ENCODE measurements at regions not wholly inside any gene's neighbourhood (a gene's known extent, or its start where the extent isn't known, plus 50 kb on each side); places are given as distances from the start of the nearest gene placed in this dataset.

GRCh38 chr5:35458824-35459207 is 158.8 kb upstream of the SPEF2 start:
- DNase-seq (ENCODE audit: low read depth), result no peak
- no peak overlapping the region for H3K4me3 ChIP-seq (ENCODE audit: control insufficient read depth, low read depth, low read length)
- TF ChIP-seq CTCF (IDR thresholded peaks at IDR 0.05; ENCODE audit: control insufficient read depth, insufficient read depth, low read depth, low read length, missing control alignments), result no peak

GRCh38 chr5:35457912-35458823 is 159.5 kb upstream of the SPEF2 start:
- no peak overlapping the region for H3K4me3 ChIP-seq (ENCODE audit: control insufficient read depth, low read depth, low read length)
- no peak for TF ChIP-seq CTCF (IDR thresholded peaks at IDR 0.05; ENCODE audit: control insufficient read depth, insufficient read depth, low read depth, low read length, missing control alignments)
- DNase-seq (ENCODE audit: low read depth), result no peak

GRCh38 chr5:35456506-35456905 is 161.2 kb upstream of the SPEF2 start:
- H3K4me3 ChIP-seq (ENCODE audit: control insufficient read depth, low read depth, low read length), result no peak overlapping the region
- no peak for DNase-seq (ENCODE audit: low read depth)
- TF ChIP-seq CTCF (IDR thresholded peaks at IDR 0.05; ENCODE audit: control insufficient read depth, insufficient read depth, low read depth, low read length, missing control alignments), result no peak

- H3K4me3 ChIP-seq (ENCODE audit: control insufficient read depth, low read depth, low read length), result no peak overlapping the region
- no peak for DNase-seq (ENCODE audit: low read depth)
- no peak for TF ChIP-seq CTCF (IDR thresholded peaks at IDR 0.05; ENCODE audit: control insufficient read depth, insufficient read depth, low read depth, low read length, missing control alignments)
Measured at GRCh38 chr5:35454011-35454525, 163.6 kb upstream of the SPEF2 start.

- DNase-seq (ENCODE audit: low read depth), result no peak
- no peak for TF ChIP-seq CTCF (IDR thresholded peaks at IDR 0.05; ENCODE audit: control insufficient read depth, insufficient read depth, low read depth, low read length, missing control alignments)
- no peak overlapping the region for H3K4me3 ChIP-seq (ENCODE audit: control insufficient read depth, low read depth, low read length)
Measured at GRCh38 chr5:35443803-35444595, 173.7 kb upstream of the SPEF2 start.

- no peak for TF ChIP-seq CTCF (IDR thresholded peaks at IDR 0.05; ENCODE audit: control insufficient read depth, insufficient read depth, low read depth, low read length, missing control alignments)
- no peak for DNase-seq (ENCODE audit: low read depth)
Measured at GRCh38 chr5:35442885-35443639, 174.6 kb upstream of the SPEF2 start.

More at GRCh38 chr5:35442885-35443639, 174.6 kb upstream of the SPEF2 start:
- H3K4me3 ChIP-seq (ENCODE audit: control insufficient read depth, low read depth, low read length), result no peak overlapping the region
